ENCODE measurements at regions not wholly inside any gene's neighbourhood (a gene's known extent, or its start where the extent isn't known, plus 50 kb on each side); places are given as distances from the start of the nearest gene placed in this dataset.

- no CpG with 5 or more reads among the region's 3 CpGs for WGBS, 2 experiments (ENCODE audit: extremely low coverage in 2 of 2, insufficient read length in 1 of 2)
- no peak overlapping the region for H3K4ac ChIP-seq (ENCODE audit: low read depth, low read length)
- H3K9me3 ChIP-seq (ENCODE audit: control insufficient read depth, insufficient read depth, low read length), result no peaks in the 10 kb centered on the region; the same call in 1 of the 2 replicates
- ChIA-PET CTCF (no interaction called here), POLR2A (ENCODE audit: unreplicated experiment) (no interaction called here)
- dilution Hi-C loops (cut with HindIII; ENCODE audit: low sequenced_read_pairs, unreplicated experiment) (no loop called here), in situ Hi-C loops (cut with MboI; ENCODE audit: low sequenced_read_pairs) (no loop called here), intact Hi-C loops (cut with micrococcal nuclease) (no loop called here)
- no peak overlapping the region for H4K5ac ChIP-seq (ENCODE audit: low read depth, low read length)
- no peak overlapping the region for H2BK5ac ChIP-seq (ENCODE audit: low read depth, low read length, poor library complexity, severe bottlenecking)
- H2BK15ac ChIP-seq (ENCODE audit: low read depth, low read length), result no peak overlapping the region
- H3K23ac ChIP-seq (ENCODE audit: low read depth, low read length), result no peak overlapping the region
- H3K79me1 ChIP-seq (ENCODE audit: low read depth in 1 of 2, low read length in 2 of 2), result no peaks in the 10 kb centered on the region
- no peak overlapping the region for H2AK5ac ChIP-seq (ENCODE audit: low read depth, low read length)
- no peaks in the 10 kb centered on the region for H3K36me3 ChIP-seq (ENCODE audit: control insufficient read depth, insufficient read depth, low read length)
- H4K91ac ChIP-seq (ENCODE audit: insufficient read depth, low read depth, low read length), result no peak overlapping the region
- no peak overlapping the region for H4K8ac ChIP-seq (ENCODE audit: low read depth in 2 of 2, low read length in 2 of 2)
- no peak overlapping the region for H3K9ac ChIP-seq (ENCODE audit: low read depth, low read length)
- H3K27ac ChIP-seq (ENCODE audit: insufficient read depth, low read length), result no peak overlapping the region
- no peak overlapping the region for H3K18ac ChIP-seq (ENCODE audit: low read depth, low read length)
- no peaks in the 10 kb centered on the region for H4K20me1 ChIP-seq (ENCODE audit: insufficient read depth, low read length)
- H3K9me1 ChIP-seq (ENCODE audit: insufficient read depth, low read length), result no peaks in the 10 kb centered on the region
- no peak overlapping the region for H2AK9ac ChIP-seq (replicated peaks; ENCODE audit: low read depth, low read length, poor library complexity)
- no peak overlapping the region for H2BK20ac ChIP-seq (ENCODE audit: low read depth, low read length)
- no peak overlapping the region for H3K4me2 ChIP-seq (ENCODE audit: low read depth, low read length)
- H3K4me3 ChIP-seq (ENCODE audit: insufficient read depth, low read depth, low read length), result no peak overlapping the region
- no peak overlapping the region for H3K56ac ChIP-seq (ENCODE audit: extremely low read depth, insufficient read depth, low read length)
- no peak overlapping the region for H2AFZ ChIP-seq (replicated peaks; ENCODE audit: low read length, poor library complexity)
- no peak for TF ChIP-seq CHD1 (IDR thresholded peaks at IDR 0.05; ENCODE audit: low read depth, low read length)
- no peak for TF ChIP-seq RCOR1 (IDR thresholded peaks at IDR 0.05; ENCODE audit: insufficient replicate concordance, low read length)
- no peak for TF ChIP-seq SMC3 (IDR thresholded peaks at IDR 0.05; ENCODE audit: low read depth, low read length)
- TF ChIP-seq POLR2A (IDR thresholded peaks at IDR 0.05; ENCODE audit: low read depth, low read length), result no peak
- no peak for TF ChIP-seq MXI1 (IDR thresholded peaks at IDR 0.05; ENCODE audit: borderline replicate concordance, low read depth, low read length)
- TF ChIP-seq ELK1 (IDR thresholded peaks at IDR 0.05; ENCODE audit: borderline replicate concordance, low read depth, low read length), result no peak
- TF ChIP-seq NFE2L2 (IDR thresholded peaks at IDR 0.05; ENCODE audit: low read depth, low read length), result no peak
- TF ChIP-seq CEBPB (IDR thresholded peaks at IDR 0.05; ENCODE audit: low read depth, low read length), result no peak
- TF ChIP-seq BHLHE40 (IDR thresholded peaks at IDR 0.05; ENCODE audit: low read depth, low read length), result no peak
- no peak for TF ChIP-seq USF2 (IDR thresholded peaks at IDR 0.05; ENCODE audit: low read depth, low read length)
- no peak for TF ChIP-seq RFX5 (IDR thresholded peaks at IDR 0.05; ENCODE audit: low read depth, low read length)
- TF ChIP-seq CTCF (conservative IDR thresholded peaks at IDR 0.05; ENCODE audit: low read depth, low read length), result no peak
- no peak for TF ChIP-seq MAFK (IDR thresholded peaks at IDR 0.05; ENCODE audit: low read depth, low read length)
- no peak for TF ChIP-seq MAZ (IDR thresholded peaks at IDR 0.05; ENCODE audit: borderline replicate concordance, low read depth, low read length)
- TF ChIP-seq RAD21 (IDR thresholded peaks at IDR 0.05; ENCODE audit: low read length), result no peak
- peaks cover 2% of the 10 kb centered on the region; the same call in 1 of the 2 replicates for H3K27me3 ChIP-seq (ENCODE audit: control insufficient read depth, insufficient read depth, low read length)
- H2BK120ac ChIP-seq (ENCODE audit: low read depth, low read length), result no peak overlapping the region
- H3K14ac ChIP-seq (replicated peaks; ENCODE audit: low read depth, low read length), result no peak overlapping the region
- H3K4me1 ChIP-seq (ENCODE audit: control insufficient read depth, insufficient read depth, low read length), result no peaks in the 10 kb centered on the region; the same call in 1 of the 2 replicates
- peak; percentile 62 for DNase-seq
- no TSS peak for BruUV-seq (replicated peaks)
- peak; percentile 80 for ATAC-seq (ENCODE audit: low read depth)
Observed at GRCh38 chr19:31586282-31586681, 237.0 kb upstream of the TSHZ3 start.

Data from IMR-90 (cell line).